GM20431 (cell line): ENCODE measurements at regions not wholly inside any gene's neighbourhood (a gene's known extent, or its start where the extent isn't known, plus 50 kb on each side); places are given as distances from the start of the nearest gene placed in this dataset.
"Not testable (repeated sequence)": the region's sequence is repeated elsewhere in the genome, so short reads cannot be mapped to it uniquely, and the experiment has no call there.

Experiments used
- in situ Hi-C: fragments of 300-500 bp; cut with MseI, MboI; formaldehyde crosslinking; loops from one replicate; pipeline ENCODE4 v1.15.0; 2020; ENCODE audit warnings: low sequenced_read_pairs; ENCODE audit not compliant: unreplicated experiment

- in situ Hi-C loops, result no loop called here
Observed at GRCh38 chr9:26789959-26790358, 102.6 kb downstream of the CAAP1 start.

GRCh38 chr9:26786564-26786963 lies 106.0 kb downstream of the CAAP1 start:
- in situ Hi-C loops, result no loop called here

- in situ Hi-C loops, result no loop called here
Observed at GRCh38 chr9:26782899-26783298, 109.7 kb downstream of the CAAP1 start.

- in situ Hi-C loops, result no loop called here
Observed at GRCh38 chr9:26781906-26782305, 110.7 kb downstream of the CAAP1 start.

- in situ Hi-C loops, result not testable (repeated sequence)
Observed at GRCh38 chr9:26780307-26780706, 112.3 kb downstream of the CAAP1 start.

GRCh38 chr9:26779062-26779461 lies 113.5 kb downstream of the CAAP1 start:
- in situ Hi-C loops, result no loop called here

GRCh38 chr9:26775391-26775790 lies 117.2 kb downstream of the CAAP1 start:
- in situ Hi-C loops, result no loop called here

GRCh38 chr9:26773056-26773455 lies 119.5 kb downstream of the CAAP1 start:
- in situ Hi-C loops, result no loop called here

- in situ Hi-C loops, result no loop called here
Observed at GRCh38 chr9:26770821-26771220, 121.8 kb downstream of the CAAP1 start.

GRCh38 chr9:26768145-26768544 lies 124.5 kb downstream of the CAAP1 start:
- in situ Hi-C loops, result no loop called here

GRCh38 chr9:26760675-26761074 lies 131.9 kb downstream of the CAAP1 start:
- in situ Hi-C loops, result no loop called here

GRCh38 chr9:26758655-26759054 lies 133.9 kb downstream of the CAAP1 start:
- in situ Hi-C loops, result no loop called here

- in situ Hi-C loops, result no loop called here
Observed at GRCh38 chr9:26756881-26757280, 135.7 kb downstream of the CAAP1 start.

GRCh38 chr9:26755476-26755875 lies 137.1 kb downstream of the CAAP1 start:
- in situ Hi-C loops, result no loop called here

- in situ Hi-C loops, result no loop called here
Observed at GRCh38 chr9:26754509-26755164, 138.0 kb downstream of the CAAP1 start.

GRCh38 chr9:26753971-26754370 lies 138.6 kb downstream of the CAAP1 start:
- in situ Hi-C loops, result no loop called here

- in situ Hi-C loops, result no loop called here
Observed at GRCh38 chr9:26750162-26750561, 142.4 kb downstream of the CAAP1 start.

- in situ Hi-C loops, result loop anchor here (25.0 kb wide), 1 partner anchor 114 kb away; no protein-coding TSS in a partner anchor
Observed at GRCh38 chr9:26748449-26749058, 144.0 kb downstream of the CAAP1 start.

GRCh38 chr9:26747611-26748010 lies 145.0 kb downstream of the CAAP1 start:
- in situ Hi-C loops, result loop anchor here (25.0 kb wide), 1 partner anchor 115 kb away; no protein-coding TSS in a partner anchor

GRCh38 chr9:26746357-26747072 lies 146.1 kb downstream of the CAAP1 start:
- in situ Hi-C loops, result loop anchor here (25.0 kb wide), 1 partner anchor 116 kb away; no protein-coding TSS in a partner anchor

GRCh38 chr9:26745111-26745510 lies 147.5 kb downstream of the CAAP1 start:
- in situ Hi-C loops, result loop anchor here (25.0 kb wide), 1 partner anchor 117 kb away; no protein-coding TSS in a partner anchor
